ENCODE measurements at regions not wholly inside any gene's neighbourhood (a gene's known extent, or its start where the extent isn't known, plus 50 kb on each side); places are given as distances from the start of the nearest gene placed in this dataset.
"Not testable (repeated sequence)": the region's sequence is repeated elsewhere in the genome, so short reads cannot be mapped to it uniquely, and the experiment has no call there.

GRCh38 chr2:111455016-111456015 is 334.6 kb downstream of the BCL2L11 start:
- not testable (repeated sequence) for TF ChIP-seq CTCF (conservative IDR thresholded peaks at IDR 0.05 in 1 of 2, IDR thresholded peaks at IDR 0.05 in 1 of 2; ENCODE audit: low read depth in 1 of 2, low read length in 2 of 2); EZH2 (IDR thresholded peaks at IDR 0.05; ENCODE audit: low read length, missing control alignments)
